K562 (cell line): ENCODE measurements at regions not wholly inside any gene's neighbourhood (a gene's known extent, or its start where the extent isn't known, plus 50 kb on each side); places are given as distances from the start of the nearest gene placed in this dataset.

ENCODE experiments used
- ATAC-seq: fragments of 200-7000 bp; cut with Tn5 transposase; 3 replicates; pipeline ENCODE4 v1.9.1; 2020; ENCODE audit warnings: moderate library complexity
- BruUV-seq: library from RNA; stranded (reverse); fragments of 400-500 nt; replicated peaks from 2 replicates; lab custom pipeline; 2021; lab: Mats Ljungman, UMichigan
- CTCF ChIA-PET: fragments of 300-600 bp; formaldehyde crosslinking; extraction: SDS; loops from one replicate; lab custom pipeline; 2021; ENCODE audit warnings: low intra/inter-chr PET ratio; lab: Yijun Ruan, JAX
- POLR2A ChIA-PET: fragments of 300-600, 350-650 bp; sonication (Branson Sonifier 250); formaldehyde crosslinking; extraction: SDS; loops from one replicate; lab custom pipeline; 2021; ENCODE audit warnings: antibody characterized with exemption, inconsistent platforms; lab: Yijun Ruan, JAX
- DNase-seq, 4 experiments: peaks; one replicate each; pipeline versions ENCODE4 v3.0.0 to v3.0.0-alpha.2; 2011 to 2018; ENCODE audit warnings: low spot score in 3 of 4, mixed read lengths in 3 of 4; ENCODE audit errors: extremely low read depth in 1 of 4
- FAIRE-seq: peaks from 2 replicates; lab custom pipeline; 2011; peaks lifted over from hg19 to GRCh38; lab: Jason Lieb, UNC
- H2AFZ ChIP-seq: 2 replicates; pipeline ENCODE4 v1.6.0; 2011; ENCODE audit warnings: low read depth, low read length, control low read depth, inconsistent platforms
- H3K27ac ChIP-seq: fragments of 200-600 bp; 3 replicates; pipeline ENCODE4 v1.8.0; 2011; ENCODE audit warnings: low read depth, mild to moderate bottlenecking, control low read depth, inconsistent platforms, low read length, moderate library complexity, mixed read lengths; ENCODE audit errors: extremely low read depth
- H3K27me3 ChIP-seq, 2 experiments: fragments of 300-600 bp in 1 of 2; 2 replicates in 1 of 2; 3 replicates in 1 of 2; pipeline versions ENCODE4 v1.6.0 to v1.8.0; 2011; ENCODE audit warnings: inconsistent platforms in 2 of 2, low read length in 2 of 2, mild to moderate bottlenecking in 1 of 2, mixed read lengths in 1 of 2, moderate library complexity in 1 of 2; ENCODE audit not compliant: control insufficient read depth in 2 of 2, insufficient read depth in 2 of 2
- H3K36me3 ChIP-seq: fragments of 300-600 bp; 3 replicates; pipeline ENCODE4 v1.8.0; 2011; ENCODE audit warnings: mild to moderate bottlenecking, low read length, inconsistent platforms; ENCODE audit not compliant: control insufficient read depth, insufficient read depth
- H3K4me1 ChIP-seq, 2 experiments: fragments of 200-600 bp in 1 of 2; replicated peaks in 1 of 2; 2 replicates in 1 of 2; 3 replicates in 1 of 2; pipeline versions ENCODE4 v1.5.1 to v1.8.0; 2011; ENCODE audit warnings: inconsistent platforms in 2 of 2, low read length in 2 of 2, mild to moderate bottlenecking in 1 of 2, mixed read lengths in 1 of 2, moderate library complexity in 1 of 2; ENCODE audit not compliant: control insufficient read depth in 2 of 2, insufficient read depth in 2 of 2
- H3K4me2 ChIP-seq: 2 replicates; pipeline ENCODE4 v1.6.1; 2011; ENCODE audit warnings: low read length, control low read depth, inconsistent platforms, mixed read lengths; ENCODE audit not compliant: insufficient read depth
- H3K4me3 ChIP-seq: fragments of 200-600 bp; sonication (generic), shearing (Covaris generic); 2 replicates; pipeline ENCODE4 v1.5.1; 2016; ENCODE audit warnings: control low read depth, inconsistent platforms
- H3K79me2 ChIP-seq: fragments of 200-600 bp; 3 replicates; pipeline ENCODE4 v1.8.0; 2011; ENCODE audit warnings: low read length, inconsistent platforms; ENCODE audit not compliant: control insufficient read depth, insufficient read depth
- H3K9ac ChIP-seq, 2 experiments: 2 replicates each; pipeline versions ENCODE4 v1.6.0 to v1.6.1; 2011; ENCODE audit warnings: low read depth in 2 of 2, low read length in 2 of 2, control low read depth in 1 of 2, inconsistent platforms in 1 of 2, mild to moderate bottlenecking in 1 of 2, mixed read lengths in 1 of 2; ENCODE audit not compliant: insufficient read depth in 1 of 2
- H3K9me1 ChIP-seq: one replicate; pipeline ENCODE4 v1.6.0; 2011; ENCODE audit warnings: inconsistent platforms, mild to moderate bottlenecking, low read length, moderate library complexity; ENCODE audit not compliant: control insufficient read depth, insufficient read depth
- H3K9me3 ChIP-seq: replicated peaks from 2 replicates; pipeline ENCODE4 v1.5.1; 2011; ENCODE audit warnings: low read depth, low read length, inconsistent platforms; ENCODE audit not compliant: control insufficient read depth, insufficient read depth
- H4K20me1 ChIP-seq: replicated peaks from 2 replicates; pipeline ENCODE4 v1.6.1; 2011; ENCODE audit warnings: low read length, inconsistent platforms, mixed read lengths; ENCODE audit not compliant: control insufficient read depth, insufficient read depth
- ATF6 ChIP-seq: sonication (generic); formaldehyde crosslinking; IDR thresholded peaks from 2 replicates; pipeline ENCODE4 v1.4.0; 2020; ENCODE audit warnings: mild to moderate bottlenecking, missing genetic modification reagents
- EZH2 ChIP-seq: IDR thresholded peaks from 2 replicates; pipeline ENCODE4 v1.6.1; 2012; ENCODE audit warnings: low read depth, mild to moderate bottlenecking, inconsistent platforms, low read length, borderline replicate concordance
- HLTF ChIP-seq: fragments of 450-650 bp; IDR thresholded peaks from 2 replicates; pipeline ENCODE4 v1.6.1; 2016
- SAFB ChIP-seq: fragments of 200-400 bp; formaldehyde crosslinking; IDR thresholded peaks from 2 replicates; pipeline ENCODE4 v1.6.1; 2017; ENCODE audit warnings: low read depth, low read length, borderline replicate concordance
- ZBED1 ChIP-seq: IDR thresholded peaks from 2 replicates; pipeline ENCODE4 v1.6.1; 2014
- ZNF324 ChIP-seq: fragments of 250-450 bp; sonication (Bioruptor Pico); IDR thresholded peaks from 2 replicates; pipeline ENCODE4 v1.4.0; 2020; ENCODE audit warnings: mild to moderate bottlenecking
- ZNF589 ChIP-seq: fragments of 200-800 bp; sonication (Bioruptor generic); IDR thresholded peaks from 2 replicates; pipeline ENCODE4 v1.6.1; 2016; ENCODE audit warnings: low read depth, missing genetic modification characterization, missing compliant biosample characterization
- ZNF668 ChIP-seq: fragments of 250-450 bp; sonication (Bioruptor Pico); IDR thresholded peaks from 2 replicates; pipeline ENCODE4 v1.8.0; 2022; ENCODE audit warnings: mild to moderate bottlenecking, inconsistent platforms
- whole genome bisulfite sequencing: fragments of 100-300 bp; shearing (Covaris generic); methylation state at CpG from one replicate; pipeline ENCODE4 v1.1.6; 2016; ENCODE audit warnings: low coverage, mixed read lengths; ENCODE audit not compliant: insufficient coverage; ENCODE audit errors: missing lambda C conversion rate; 5-methylcytosine and 5-hydroxymethylcytosine counted together
- in situ Hi-C: fragments of 300-500 bp; cut with MboI; formaldehyde crosslinking; loops from 4 replicates; pipeline ENCODE4 v1.15.0; 2018; ENCODE audit warnings: inconsistent platforms, mixed read lengths
- intact Hi-C: fragments of 100-400 bp; cut with micrococcal nuclease; formaldehyde crosslinking; loops from 2 replicates; pipeline ENCODE4 v1.14.2; 2022

GRCh38 chr4:59518005-59518823 is 1681.9 kb upstream of the ADGRL3 start:
- POLR2A ChIA-PET: no interaction called here
- intact Hi-C loops: no loop called here
- FAIRE-seq: no peak

DNA sequence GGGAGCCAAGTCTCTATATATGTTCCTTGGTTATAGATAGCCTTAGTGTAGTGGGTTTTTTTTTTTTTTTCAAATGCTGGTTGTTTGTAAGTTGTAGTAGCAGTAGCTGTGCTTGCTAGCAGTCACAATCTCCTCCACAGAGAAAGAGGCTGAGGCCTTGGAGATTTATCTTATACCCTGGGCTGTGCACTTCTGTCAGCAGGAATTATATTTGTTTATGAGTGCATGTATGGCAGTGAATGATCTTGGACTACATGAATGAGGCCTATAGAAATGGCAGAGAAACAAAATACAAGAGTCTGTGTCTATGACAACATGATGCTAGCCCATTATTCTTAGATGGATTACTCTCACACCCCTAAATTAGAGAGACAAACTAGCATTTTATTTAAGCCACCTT is 1674.2 kb upstream of the ADGRL3 start:
- ChIA-PET CTCF (no interaction called here), POLR2A (no interaction called here)
- Histone ChIP-seq H3K4me2 (no peak overlapping the region), H3K27ac (no peak overlapping the region), H3K4me1 (no peaks in the 10 kb centered on the region), H3K79me2 (no peaks in the 10 kb centered on the region), H3K4me3 (no peak overlapping the region), H3K27me3 (no peaks in the 10 kb centered on the region), H3K9me1 (no peaks in the 10 kb centered on the region), H3K9ac (no peak overlapping the region), H4K20me1 (no peaks in the 10 kb centered on the region), H3K36me3 (no peaks in the 10 kb centered on the region), H2AFZ (no peak overlapping the region), H3K9me3 (no peaks in the 10 kb centered on the region; the same call in 1 of the 2 replicates)
- intact Hi-C loops: no loop called here
- ATAC-seq: no peak
- no peak for FAIRE-seq
- no peak for DNase-seq
- TF ChIP-seq ZNF668 (CRISPR knock-in tag): no peak
- TF ChIP-seq HLTF: no peak
- no peak for TF ChIP-seq EZH2
- no peak for TF ChIP-seq ZBED1
- TF ChIP-seq ATF6 (CRISPR knock-in tag): no peak
- TF ChIP-seq ZNF324 (CRISPR knock-in tag): no peak
- in situ Hi-C loops: no loop called here
- BruUV-seq: no TSS peak

More at GRCh38 chr4:59518005-59518823, 1681.9 kb upstream of the ADGRL3 start:
- no peak for TF ChIP-seq ZNF589 (CRISPR knock-in tag)
- no peak for TF ChIP-seq SAFB
- TF ChIP-seq, all 486 proteins: peak for 0
- ATAC-seq: no peak
- Histone ChIP-seq H3K9me3 (no peaks in the 10 kb centered on the region), H3K9ac (no peak overlapping the region), H3K79me2 (no peaks in the 10 kb centered on the region), H3K9me1 (no peaks in the 10 kb centered on the region), H3K4me3 (no peak overlapping the region), H2AFZ (no peak overlapping the region), H3K27me3 (no peaks in the 10 kb centered on the region), H3K27ac (no peak overlapping the region), H3K4me2 (no peak overlapping the region), H3K4me1 (no peaks in the 10 kb centered on the region), H4K20me1 (no peaks in the 10 kb centered on the region), H3K36me3 (no peaks in the 10 kb centered on the region)
- DNase-seq: no peak
- CTCF ChIA-PET: no interaction called here
- in situ Hi-C loops: no loop called here
- BruUV-seq: no TSS peak
- WGBS: 10% methylated on average over 21 of the region's 22 CpGs
